Cardiac muscle cell (in vitro differentiated cells and primary cell): ENCODE measurements at regions not wholly inside any gene's neighbourhood (a gene's known extent, or its start where the extent isn't known, plus 50 kb on each side); places are given as distances from the start of the nearest gene placed in this dataset.

Source experiments
- DNase-seq, 2 donors: peaks; one replicate each; pipeline versions ENCODE4 v3.0.0 to v3.0.0-alpha.2; 2010 to 2017; ENCODE audit warnings: low read depth in 1 of 2, low spot score in 1 of 2
- H3K27ac ChIP-seq: fragments of 200-600 bp; sonication (generic); 2 replicates; pipeline ENCODE4 v1.5.1; 2016
- H3K27me3 ChIP-seq: fragments of 200-600 bp; sonication (generic); 2 replicates; pipeline ENCODE4 v1.6.0; 2016; ENCODE audit warnings: control low read depth
- H3K36me3 ChIP-seq: fragments of 200-600 bp; sonication (generic); 2 replicates; pipeline ENCODE4 v1.5.1; 2016; ENCODE audit warnings: control low read depth
- H3K4me1 ChIP-seq: fragments of 200-600 bp; sonication (generic); 2 replicates; pipeline ENCODE4 v1.8.1; 2017; ENCODE audit warnings: low read depth, mild to moderate bottlenecking, mixed run types
- H3K4me3 ChIP-seq: fragments of 200-600 bp; sonication (generic); 2 replicates; pipeline ENCODE4 v1.5.1; 2016; ENCODE audit warnings: mild to moderate bottlenecking
- H3K9me3 ChIP-seq: fragments of 200-600 bp; sonication (generic); 2 replicates; pipeline ENCODE4 v1.5.1; 2017; ENCODE audit warnings: low read depth, mild to moderate bottlenecking, control low read depth
- TF ChIP-seq, protein P1 (sequence below): IDR thresholded peaks from 2 replicates; pipeline ENCODE4 v1.5.1; 2012; ENCODE audit warnings: low read depth, mild to moderate bottlenecking, low read length

DNA sequence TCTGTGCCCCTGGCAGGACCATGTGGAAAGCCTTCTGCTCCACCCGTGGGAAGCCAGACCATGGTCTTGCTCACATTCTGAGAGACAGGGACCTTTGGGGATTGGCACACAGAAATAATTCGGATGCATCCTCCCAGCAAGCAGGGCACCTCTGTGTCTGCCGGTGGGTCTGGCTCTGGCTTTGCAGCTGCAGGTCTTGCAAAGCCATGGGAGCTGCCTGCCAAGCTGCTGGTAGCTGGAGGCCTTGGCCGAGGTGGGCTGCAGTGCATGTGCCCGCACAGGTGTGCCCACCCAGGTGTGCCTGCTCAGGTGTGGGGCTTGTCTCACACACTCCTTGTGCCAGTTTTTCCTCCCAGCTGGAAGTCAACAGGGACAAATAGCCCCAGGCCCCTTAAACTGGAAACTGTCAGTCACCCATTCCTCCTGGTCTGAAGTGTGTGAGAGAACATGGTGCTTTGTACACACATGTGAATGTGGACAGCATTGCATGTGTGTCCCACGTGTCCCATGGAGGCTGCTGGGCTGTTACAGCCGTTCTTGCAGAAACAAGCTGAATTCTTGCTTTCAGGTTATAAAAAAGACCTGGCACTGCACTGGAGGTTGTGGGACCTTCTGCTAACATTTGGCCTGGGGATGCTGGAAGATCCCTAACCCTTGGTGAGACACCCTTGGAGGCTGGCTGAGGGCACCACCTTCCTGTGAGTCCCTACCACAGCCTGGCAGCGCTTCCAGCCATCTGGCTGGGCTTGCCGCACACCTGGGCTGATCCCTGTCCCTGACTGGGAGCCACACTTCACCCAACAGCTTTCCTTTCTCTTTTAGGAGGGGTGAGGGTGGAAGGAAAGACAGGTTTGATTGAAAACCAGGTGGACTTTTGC, 54.9 kb upstream of the SMOC2 start:
- TF ChIP-seq, protein P1, sequence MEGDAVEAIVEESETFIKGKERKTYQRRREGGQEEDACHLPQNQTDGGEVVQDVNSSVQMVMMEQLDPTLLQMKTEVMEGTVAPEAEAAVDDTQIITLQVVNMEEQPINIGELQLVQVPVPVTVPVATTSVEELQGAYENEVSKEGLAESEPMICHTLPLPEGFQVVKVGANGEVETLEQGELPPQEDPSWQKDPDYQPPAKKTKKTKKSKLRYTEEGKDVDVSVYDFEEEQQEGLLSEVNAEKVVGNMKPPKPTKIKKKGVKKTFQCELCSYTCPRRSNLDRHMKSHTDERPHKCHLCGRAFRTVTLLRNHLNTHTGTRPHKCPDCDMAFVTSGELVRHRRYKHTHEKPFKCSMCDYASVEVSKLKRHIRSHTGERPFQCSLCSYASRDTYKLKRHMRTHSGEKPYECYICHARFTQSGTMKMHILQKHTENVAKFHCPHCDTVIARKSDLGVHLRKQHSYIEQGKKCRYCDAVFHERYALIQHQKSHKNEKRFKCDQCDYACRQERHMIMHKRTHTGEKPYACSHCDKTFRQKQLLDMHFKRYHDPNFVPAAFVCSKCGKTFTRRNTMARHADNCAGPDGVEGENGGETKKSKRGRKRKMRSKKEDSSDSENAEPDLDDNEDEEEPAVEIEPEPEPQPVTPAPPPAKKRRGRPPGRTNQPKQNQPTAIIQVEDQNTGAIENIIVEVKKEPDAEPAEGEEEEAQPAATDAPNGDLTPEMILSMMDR: no peak
- Histone ChIP-seq H3K4me1 (no peaks in the 10 kb centered on the region), H3K36me3 (no peaks in the 10 kb centered on the region), H3K27me3 (no peaks in the 10 kb centered on the region), H3K27ac (no peak overlapping the region), H3K9me3 (no peaks in the 10 kb centered on the region), H3K4me3 (no peak overlapping the region)
- no peak for DNase-seq

DNA sequence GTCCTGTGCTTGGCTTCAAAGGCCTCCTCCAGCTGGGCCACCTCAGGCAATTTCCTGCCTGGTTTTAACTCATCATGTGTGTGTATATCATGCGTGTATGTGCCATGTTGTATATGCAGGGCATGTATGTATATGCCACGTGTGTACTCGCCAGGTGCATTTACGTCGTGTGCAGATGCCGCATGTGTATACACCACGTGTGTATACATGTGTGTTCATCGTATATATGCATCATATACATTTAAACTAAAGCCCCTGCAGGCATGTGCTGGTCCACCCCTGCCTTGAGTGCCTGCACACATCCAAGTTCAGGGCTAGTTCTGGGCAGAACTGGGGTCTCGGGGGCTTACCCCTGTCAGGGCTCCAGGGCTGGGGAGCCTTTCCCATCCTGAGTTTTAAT, 54.0 kb upstream of the SMOC2 start:
- H3K9me3 ChIP-seq: no peaks in the 10 kb centered on the region
- H3K4me1 ChIP-seq: no peaks in the 10 kb centered on the region
- H3K4me3 ChIP-seq: no peak overlapping the region
- no peak for DNase-seq
- H3K36me3 ChIP-seq: no peaks in the 10 kb centered on the region
- TF ChIP-seq, protein P1: no peak
- H3K27ac ChIP-seq: no peak overlapping the region
- no peaks in the 10 kb centered on the region for H3K27me3 ChIP-seq

DNA sequence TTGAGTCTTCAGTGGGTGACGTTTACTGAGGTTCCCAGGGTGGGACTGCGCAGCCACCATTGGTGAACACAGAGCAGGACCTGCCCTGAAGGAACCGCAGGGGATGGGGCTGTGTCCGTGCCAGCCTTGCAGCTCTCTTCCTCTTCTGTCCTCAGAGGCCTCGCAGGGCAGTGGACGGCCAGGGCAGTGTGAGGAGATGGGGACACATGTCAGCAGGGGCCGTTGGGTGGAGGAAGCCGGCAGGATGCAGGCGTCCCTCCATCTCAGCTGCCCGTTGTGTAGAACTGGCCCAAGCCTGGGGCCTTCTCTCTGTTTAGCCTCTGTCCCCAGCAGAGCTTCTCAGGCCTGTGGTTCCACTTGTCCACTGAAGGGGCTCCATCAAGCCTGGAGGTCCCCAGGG, 53.6 kb upstream of the SMOC2 start:
- Histone ChIP-seq H3K36me3 (no peaks in the 10 kb centered on the region), H3K27me3 (no peaks in the 10 kb centered on the region), H3K4me3 (no peak overlapping the region), H3K27ac (no peak overlapping the region), H3K4me1 (no peaks in the 10 kb centered on the region), H3K9me3 (no peaks in the 10 kb centered on the region)
- no peak for DNase-seq
- TF ChIP-seq, protein P1: no peak

DNA sequence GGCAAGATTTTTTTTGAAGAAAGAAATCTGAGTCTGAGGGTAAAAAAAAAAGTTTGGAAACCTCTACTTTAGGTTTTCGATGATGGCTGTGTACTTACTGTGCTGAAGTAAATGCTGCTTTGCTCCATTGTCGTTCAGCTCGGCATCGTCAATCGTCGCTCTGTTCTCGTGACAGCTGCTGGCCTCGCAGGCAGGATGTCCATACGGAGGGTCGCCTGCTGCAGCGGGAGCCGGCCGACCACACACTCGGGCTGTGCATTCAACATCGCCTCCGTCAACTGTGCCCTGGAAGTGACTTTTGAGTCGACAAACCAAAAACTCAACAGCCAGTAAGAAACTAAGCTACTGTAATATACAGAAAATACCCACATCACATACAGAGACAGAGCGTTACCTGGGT, 53.1 kb upstream of the SMOC2 start:
- no peak overlapping the region for H3K4me3 ChIP-seq
- H3K4me1 ChIP-seq: no peaks in the 10 kb centered on the region
- TF ChIP-seq, protein P1: no peak
- H3K27ac ChIP-seq: no peak overlapping the region
- no peaks in the 10 kb centered on the region for H3K27me3 ChIP-seq
- H3K36me3 ChIP-seq: no peaks in the 10 kb centered on the region
- H3K9me3 ChIP-seq: no peaks in the 10 kb centered on the region
- no peak for DNase-seq

DNA sequence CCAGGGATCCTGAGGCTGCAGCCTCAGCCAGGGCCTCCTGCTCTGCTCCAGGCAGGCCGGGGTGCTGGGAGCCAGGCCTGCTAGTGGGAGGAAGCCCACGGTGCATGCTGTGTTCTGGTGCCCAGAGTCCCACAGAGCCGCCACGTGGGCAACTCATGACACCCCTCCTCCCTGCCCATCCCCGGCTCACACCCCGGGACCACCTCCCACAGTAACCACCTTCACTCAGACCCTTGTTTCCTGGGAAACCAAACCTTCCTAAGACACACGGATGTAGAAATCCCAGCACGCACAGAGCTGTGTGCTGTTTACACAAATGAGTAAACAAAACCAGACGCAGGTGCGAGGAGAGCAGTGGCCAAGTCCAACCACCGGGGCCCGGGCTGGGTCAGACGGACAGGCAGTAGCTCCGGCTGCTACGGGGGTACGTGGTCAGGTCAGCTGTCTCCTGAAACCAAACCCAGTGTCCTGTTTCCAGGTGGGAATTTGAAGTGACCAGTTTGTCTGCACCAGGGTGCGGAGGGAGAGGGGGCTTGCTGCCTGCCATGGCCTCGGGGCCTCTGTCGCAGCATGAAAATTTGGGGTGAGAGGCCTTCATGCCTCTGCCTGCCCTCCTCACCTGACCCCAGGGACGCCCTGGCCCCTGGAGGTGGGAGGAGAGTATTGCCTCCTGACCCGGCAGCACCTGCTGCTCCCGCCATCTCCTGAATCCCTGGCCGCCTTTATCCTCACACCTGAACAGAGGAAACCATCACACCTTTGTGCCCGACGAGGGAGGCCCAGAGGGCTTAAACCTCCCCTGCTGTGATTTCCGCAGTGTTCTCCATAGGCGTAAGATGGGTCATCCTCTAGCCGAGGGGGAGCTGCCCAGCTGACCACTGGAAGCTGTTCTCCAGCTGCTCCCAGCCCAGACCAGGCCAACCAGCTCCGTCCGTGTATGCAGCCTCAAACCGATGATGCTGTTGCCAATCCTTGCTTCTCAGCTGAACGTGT, 52.0 kb upstream of the SMOC2 start:
- Histone ChIP-seq H3K36me3 (no peaks in the 10 kb centered on the region), H3K27ac (no peak overlapping the region), H3K4me1 (no peaks in the 10 kb centered on the region), H3K4me3 (no peak overlapping the region), H3K27me3 (no peaks in the 10 kb centered on the region), H3K9me3 (no peaks in the 10 kb centered on the region)
- no peak for DNase-seq
- TF ChIP-seq, protein P1: no peak
